NT2/D1 (cell line): ENCODE measurements at regions not wholly inside any gene's neighbourhood (a gene's known extent, or its start where the extent isn't known, plus 50 kb on each side); places are given as distances from the start of the nearest gene placed in this dataset.

Source experiments
- YY1 ChIP-seq: IDR thresholded peaks from 2 replicates; pipeline ENCODE4 v1.6.1; 2011; ENCODE audit not compliant: insufficient read length, insufficient read depth
- ZNF274 ChIP-seq: IDR thresholded peaks from 2 replicates; pipeline ENCODE4 v1.6.1; 2011; ENCODE audit warnings: mild to moderate bottlenecking, low read depth, low read length

GRCh38 chr16:13793841-13794409 is 126.0 kb upstream of the ERCC4 start:
- TF ChIP-seq YY1 (no peak), ZNF274 (no peak)
